ENCODE measurements at regions not wholly inside any gene's neighbourhood (a gene's known extent, or its start where the extent isn't known, plus 50 kb on each side); places are given as distances from the start of the nearest gene placed in this dataset.

- TF ChIP-seq, protein P1, sequence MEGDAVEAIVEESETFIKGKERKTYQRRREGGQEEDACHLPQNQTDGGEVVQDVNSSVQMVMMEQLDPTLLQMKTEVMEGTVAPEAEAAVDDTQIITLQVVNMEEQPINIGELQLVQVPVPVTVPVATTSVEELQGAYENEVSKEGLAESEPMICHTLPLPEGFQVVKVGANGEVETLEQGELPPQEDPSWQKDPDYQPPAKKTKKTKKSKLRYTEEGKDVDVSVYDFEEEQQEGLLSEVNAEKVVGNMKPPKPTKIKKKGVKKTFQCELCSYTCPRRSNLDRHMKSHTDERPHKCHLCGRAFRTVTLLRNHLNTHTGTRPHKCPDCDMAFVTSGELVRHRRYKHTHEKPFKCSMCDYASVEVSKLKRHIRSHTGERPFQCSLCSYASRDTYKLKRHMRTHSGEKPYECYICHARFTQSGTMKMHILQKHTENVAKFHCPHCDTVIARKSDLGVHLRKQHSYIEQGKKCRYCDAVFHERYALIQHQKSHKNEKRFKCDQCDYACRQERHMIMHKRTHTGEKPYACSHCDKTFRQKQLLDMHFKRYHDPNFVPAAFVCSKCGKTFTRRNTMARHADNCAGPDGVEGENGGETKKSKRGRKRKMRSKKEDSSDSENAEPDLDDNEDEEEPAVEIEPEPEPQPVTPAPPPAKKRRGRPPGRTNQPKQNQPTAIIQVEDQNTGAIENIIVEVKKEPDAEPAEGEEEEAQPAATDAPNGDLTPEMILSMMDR (conservative IDR thresholded peaks at IDR 0.05; ENCODE audit: low read depth in 2 of 2), result no peak
- TF ChIP-seq CREB1 (CRISPR knock-in tag; IDR thresholded peaks at IDR 0.05; ENCODE audit: low read depth) (no peak), EZH2 (IDR thresholded peaks at IDR 0.05; ENCODE audit: low read depth, unreplicated experiment) (no peak), POLR2AphosphoS5 (IDR thresholded peaks at IDR 0.05; ENCODE audit: low read depth) (no peak), ZNF114 (CRISPR knock-in tag; IDR thresholded peaks at IDR 0.05) (no peak)
- TF ChIP-seq, protein P2, sequence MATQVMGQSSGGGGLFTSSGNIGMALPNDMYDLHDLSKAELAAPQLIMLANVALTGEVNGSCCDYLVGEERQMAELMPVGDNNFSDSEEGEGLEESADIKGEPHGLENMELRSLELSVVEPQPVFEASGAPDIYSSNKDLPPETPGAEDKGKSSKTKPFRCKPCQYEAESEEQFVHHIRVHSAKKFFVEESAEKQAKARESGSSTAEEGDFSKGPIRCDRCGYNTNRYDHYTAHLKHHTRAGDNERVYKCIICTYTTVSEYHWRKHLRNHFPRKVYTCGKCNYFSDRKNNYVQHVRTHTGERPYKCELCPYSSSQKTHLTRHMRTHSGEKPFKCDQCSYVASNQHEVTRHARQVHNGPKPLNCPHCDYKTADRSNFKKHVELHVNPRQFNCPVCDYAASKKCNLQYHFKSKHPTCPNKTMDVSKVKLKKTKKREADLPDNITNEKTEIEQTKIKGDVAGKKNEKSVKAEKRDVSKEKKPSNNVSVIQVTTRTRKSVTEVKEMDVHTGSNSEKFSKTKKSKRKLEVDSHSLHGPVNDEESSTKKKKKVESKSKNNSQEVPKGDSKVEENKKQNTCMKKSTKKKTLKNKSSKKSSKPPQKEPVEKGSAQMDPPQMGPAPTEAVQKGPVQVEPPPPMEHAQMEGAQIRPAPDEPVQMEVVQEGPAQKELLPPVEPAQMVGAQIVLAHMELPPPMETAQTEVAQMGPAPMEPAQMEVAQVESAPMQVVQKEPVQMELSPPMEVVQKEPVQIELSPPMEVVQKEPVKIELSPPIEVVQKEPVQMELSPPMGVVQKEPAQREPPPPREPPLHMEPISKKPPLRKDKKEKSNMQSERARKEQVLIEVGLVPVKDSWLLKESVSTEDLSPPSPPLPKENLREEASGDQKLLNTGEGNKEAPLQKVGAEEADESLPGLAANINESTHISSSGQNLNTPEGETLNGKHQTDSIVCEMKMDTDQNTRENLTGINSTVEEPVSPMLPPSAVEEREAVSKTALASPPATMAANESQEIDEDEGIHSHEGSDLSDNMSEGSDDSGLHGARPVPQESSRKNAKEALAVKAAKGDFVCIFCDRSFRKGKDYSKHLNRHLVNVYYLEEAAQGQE (IDR thresholded peaks at IDR 0.05; ENCODE audit: unreplicated experiment), result no peak
Observed at GRCh38 chr6:165726965-165727381, 63.9 kb upstream of the PDE10A start.

Measured in GM23338 (cell line).